Dermis microvascular lymphatic vessel endothelial cell (primary cell): ENCODE measurements at regions not wholly inside any gene's neighbourhood (a gene's known extent, or its start where the extent isn't known, plus 50 kb on each side); places are given as distances from the start of the nearest gene placed in this dataset.
"Not testable (repeated sequence)": the region's sequence is repeated elsewhere in the genome, so short reads cannot be mapped to it uniquely, and the experiment has no call there.

Experiments
- DNase-seq, 2 donors: peaks; one replicate each; pipeline versions ENCODE4 v3.0.0 to v3.0.0-alpha.2; 2010; ENCODE audit warnings: low read depth in 2 of 2

GRCh38 chr4:31467781-31468180 is 747.6 kb downstream of the PCDH7 start:
- DNase-seq: no peak

GRCh38 chr4:31474221-31474620 is 754.1 kb downstream of the PCDH7 start:
- DNase-seq: no peak

- DNase-seq: no peak
Observed at GRCh38 chr4:31482691-31483090, 762.5 kb downstream of the PCDH7 start.

- DNase-seq: not testable (repeated sequence)
Observed at GRCh38 chr4:31499216-31499615, 779.0 kb downstream of the PCDH7 start.

- no peak for DNase-seq
Observed at GRCh38 chr4:31516520-31516919, 796.4 kb downstream of the PCDH7 start.

GRCh38 chr4:31518796-31519250 is 798.7 kb downstream of the PCDH7 start:
- DNase-seq: no peak

- DNase-seq: no peak
Observed at GRCh38 chr4:31530555-31530954, 810.4 kb downstream of the PCDH7 start.

- no peak for DNase-seq
Observed at GRCh38 chr4:31538877-31539276, 818.7 kb downstream of the PCDH7 start.

- DNase-seq: no peak
Observed at GRCh38 chr4:31539284-31540069, 819.3 kb downstream of the PCDH7 start.

GRCh38 chr4:31545330-31545729 is 825.2 kb downstream of the PCDH7 start:
- no peak for DNase-seq

- no peak for DNase-seq
Observed at GRCh38 chr4:31545755-31546154, 825.6 kb downstream of the PCDH7 start.

- DNase-seq: no peak
Observed at GRCh38 chr4:31548021-31548420, 827.9 kb downstream of the PCDH7 start.

- no peak for DNase-seq
Observed at GRCh38 chr4:31548823-31549222, 828.7 kb downstream of the PCDH7 start.

GRCh38 chr4:31549256-31549655 is 829.1 kb downstream of the PCDH7 start:
- no peak for DNase-seq

- no peak for DNase-seq
Observed at GRCh38 chr4:31557437-31557836, 837.3 kb downstream of the PCDH7 start.

GRCh38 chr4:31573554-31573953 is 853.4 kb downstream of the PCDH7 start:
- DNase-seq: no peak

- DNase-seq: no peak
Observed at GRCh38 chr4:31575504-31575903, 855.3 kb downstream of the PCDH7 start.

- DNase-seq: no peak
Observed at GRCh38 chr4:31580843-31581242, 860.7 kb downstream of the PCDH7 start.

- DNase-seq: no peak
Observed at GRCh38 chr4:31585503-31585902, 865.3 kb downstream of the PCDH7 start.

GRCh38 chr4:31592293-31592692 is 872.1 kb downstream of the PCDH7 start:
- no peak for DNase-seq

GRCh38 chr4:31595496-31595895 is 875.3 kb downstream of the PCDH7 start:
- no peak for DNase-seq

GRCh38 chr4:31598639-31599038 is 878.5 kb downstream of the PCDH7 start:
- no peak for DNase-seq

GRCh38 chr4:31601793-31602192 is 881.6 kb downstream of the PCDH7 start:
- DNase-seq: no peak
